Activated naive CD4-positive, alpha-beta T cell treated with anti-CD3 and anti-CD28 coated beads, Interleukin-2, amount 10 ng/mL, durations not matched to agents 7 days and 5 days (primary cell): ENCODE measurements at regions not wholly inside any gene's neighbourhood (a gene's known extent, or its start where the extent isn't known, plus 50 kb on each side); places are given as distances from the start of the nearest gene placed in this dataset.

Source experiments
- CTCF ChIA-PET: fragments of 350-600 bp; sonication (Branson Sonifier 250); formaldehyde crosslinking; loops from one replicate; lab custom pipeline; 2021; ENCODE audit warnings: antibody characterized with exemption; lab: Charles Lee
- DNase-seq: peaks from one replicate; pipeline ENCODE4 v3.0.0-alpha.2; 2020
- H3K27ac Mint-ChIP-seq: one replicate; pipeline ENCODE4 v1.8.0; 2021; ENCODE audit warnings: mild to moderate bottlenecking, moderate library complexity, mixed read lengths
- H3K27me3 Mint-ChIP-seq: one replicate; pipeline ENCODE4 v1.8.0; 2021; ENCODE audit warnings: mild to moderate bottlenecking, mixed read lengths
- H3K36me3 Mint-ChIP-seq: one replicate; pipeline ENCODE4 v1.8.0; 2021; ENCODE audit warnings: mixed read lengths
- H3K4me1 Mint-ChIP-seq: one replicate; pipeline ENCODE4 v1.8.0; 2021; ENCODE audit warnings: mixed read lengths
- H3K4me3 Mint-ChIP-seq: one replicate; pipeline ENCODE4 v1.8.0; 2021; ENCODE audit warnings: mild to moderate bottlenecking, moderate library complexity, mixed read lengths
- H3K9me3 Mint-ChIP-seq: one replicate; pipeline ENCODE4 v1.8.0; 2021; ENCODE audit warnings: mixed read lengths

DNA sequence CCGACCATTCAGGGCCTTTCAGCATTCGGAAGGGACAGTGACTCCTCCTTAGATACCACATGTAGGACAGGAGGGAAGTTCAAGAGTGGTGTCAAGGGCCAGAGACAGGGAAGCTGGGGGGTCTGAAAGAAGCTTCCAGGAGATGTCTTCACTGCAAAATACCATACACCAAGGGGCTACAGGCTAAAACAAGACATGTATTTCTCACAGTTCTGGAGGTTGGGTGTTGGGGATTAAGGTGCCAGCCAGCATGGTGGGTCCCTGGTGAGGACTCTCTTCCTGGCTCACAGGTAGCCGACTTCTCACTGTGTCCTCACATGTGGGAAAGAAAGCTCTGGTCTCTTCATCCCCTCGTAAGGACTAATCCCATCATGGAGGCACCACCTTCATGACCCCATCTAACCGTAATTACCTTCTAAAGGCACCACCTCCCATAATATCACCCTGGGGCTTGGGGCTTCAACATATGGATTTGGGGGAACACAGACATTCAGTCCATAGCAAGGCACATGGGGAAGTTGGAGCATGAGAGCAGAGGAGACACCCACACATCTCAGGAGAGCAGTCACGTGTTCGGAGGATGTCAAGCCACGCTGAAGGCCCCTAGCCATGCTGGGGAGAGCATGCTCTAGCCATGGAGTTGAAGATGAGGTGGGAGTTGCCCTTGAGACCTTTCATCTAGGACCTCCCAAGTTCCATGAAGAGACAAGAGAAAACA, 73.9 kb upstream of the GDF10 start:
- Mint-ChIP-seq H3K4me1 (no peaks in the 10 kb centered on the region), H3K27me3 (peaks cover 4% of the 10 kb centered on the region), H3K27ac (no peak overlapping the region), H3K9me3 (peaks cover 3% of the 10 kb centered on the region), H3K4me3 (no peak overlapping the region), H3K36me3 (no peaks in the 10 kb centered on the region)
- no peak for DNase-seq
- CTCF ChIA-PET = interaction anchor here (0.9 to 2.2 kb wide), 2 partner anchors 13 to 179 kb away, joined by 3 to 7 read pairs; no protein-coding TSS in a partner anchor

DNA sequence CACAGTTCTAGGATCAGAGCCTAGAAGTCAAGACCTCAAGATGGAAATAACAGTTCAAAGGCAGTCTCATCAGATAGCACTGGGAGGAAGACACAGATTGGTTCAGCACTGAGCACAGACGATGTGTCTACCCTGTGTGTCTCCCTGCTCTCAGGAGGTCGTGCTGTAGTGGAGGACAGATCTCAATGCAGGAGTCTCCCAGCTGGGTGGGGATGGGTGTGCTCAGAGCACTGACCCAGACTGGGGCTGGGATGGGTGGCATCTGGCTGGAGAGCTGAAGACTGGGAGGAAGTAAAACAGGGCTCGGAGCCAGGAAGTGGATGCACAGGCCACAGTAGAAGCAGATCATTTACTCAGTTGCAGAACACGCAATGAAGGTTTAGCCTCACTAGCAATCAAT, 69.5 kb upstream of the GDF10 start:
- Mint-ChIP-seq H3K27me3 (peaks cover 4% of the 10 kb centered on the region), H3K27ac (no peak overlapping the region), H3K4me3 (no peak overlapping the region), H3K9me3 (peaks cover 3% of the 10 kb centered on the region), H3K36me3 (no peaks in the 10 kb centered on the region), H3K4me1 (no peaks in the 10 kb centered on the region)
- CTCF ChIA-PET = no interaction called here
- DNase-seq = no peak

DNA sequence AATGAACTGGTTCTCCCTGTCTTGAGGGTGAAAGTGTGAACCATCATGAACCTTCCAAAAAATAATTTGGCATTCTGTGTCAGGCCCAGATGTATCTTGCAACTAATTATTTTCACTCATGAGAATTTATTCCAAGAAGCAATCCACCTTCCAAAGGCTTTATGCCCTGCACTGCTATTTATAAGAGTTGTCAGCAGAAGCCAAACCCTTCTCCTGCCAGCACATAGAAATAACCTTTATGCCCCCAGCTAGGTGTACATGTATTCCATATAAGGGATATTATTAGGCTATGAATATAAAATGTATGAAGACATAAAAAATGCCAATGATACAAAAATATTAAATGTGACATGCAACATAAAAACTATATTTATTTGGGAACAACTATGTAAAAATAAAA, 69.0 kb upstream of the GDF10 start:
- Mint-ChIP-seq H3K36me3 (no peaks in the 10 kb centered on the region), H3K4me3 (no peak overlapping the region), H3K4me1 (no peaks in the 10 kb centered on the region), H3K27me3 (peaks cover 4% of the 10 kb centered on the region), H3K27ac (no peak overlapping the region), H3K9me3 (peaks cover 3% of the 10 kb centered on the region)
- no peak for DNase-seq
- CTCF ChIA-PET = no interaction called here

- no peak overlapping the region for H3K27ac Mint-ChIP-seq
- CTCF ChIA-PET = no interaction called here
- no peaks in the 10 kb centered on the region for H3K4me1 Mint-ChIP-seq
- H3K36me3 Mint-ChIP-seq = no peaks in the 10 kb centered on the region
- H3K4me3 Mint-ChIP-seq = no peak overlapping the region
- no peak for DNase-seq
- peaks cover 4% of the 10 kb centered on the region for H3K27me3 Mint-ChIP-seq
- H3K9me3 Mint-ChIP-seq = peaks cover 3% of the 10 kb centered on the region
Observed at GRCh38 chr10:47231414-47231813, 68.6 kb upstream of the GDF10 start.

DNA sequence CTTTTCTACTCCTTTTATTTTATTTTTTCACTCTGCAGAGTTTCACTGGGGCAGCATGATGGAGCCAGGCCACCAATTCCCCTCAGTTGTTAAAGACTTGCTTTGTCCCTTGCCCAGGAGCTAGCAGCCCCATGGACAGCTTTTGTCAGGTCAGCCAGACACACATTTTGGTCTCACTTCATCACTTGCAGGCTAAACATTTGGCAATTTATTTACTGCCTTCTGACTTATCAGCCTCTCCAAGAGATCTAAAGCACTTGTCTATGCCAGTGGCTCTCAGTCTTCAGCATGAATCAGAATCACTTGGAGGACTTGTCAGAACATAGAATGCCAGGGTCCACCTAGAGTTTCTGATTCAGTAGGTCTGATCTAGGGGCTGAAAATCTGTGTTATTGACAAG, 66.4 kb upstream of the GDF10 start:
- Mint-ChIP-seq H3K27ac (no peak overlapping the region), H3K4me1 (no peaks in the 10 kb centered on the region), H3K9me3 (peaks cover 3% of the 10 kb centered on the region), H3K36me3 (no peaks in the 10 kb centered on the region), H3K4me3 (no peak overlapping the region), H3K27me3 (peaks cover 4% of the 10 kb centered on the region)
- no peak for DNase-seq
- CTCF ChIA-PET = no interaction called here

GRCh38 chr10:47235484-47235883, 64.5 kb upstream of the GDF10 start:
- no peaks in the 10 kb centered on the region for H3K36me3 Mint-ChIP-seq
- no peak overlapping the region for H3K4me3 Mint-ChIP-seq
- DNase-seq = no peak
- peaks cover 2% of the 10 kb centered on the region for H3K27me3 Mint-ChIP-seq
- H3K9me3 Mint-ChIP-seq = peaks cover 2% of the 10 kb centered on the region
- CTCF ChIA-PET = no interaction called here
- no peaks in the 10 kb centered on the region for H3K4me1 Mint-ChIP-seq
- H3K27ac Mint-ChIP-seq = no peak overlapping the region

DNA sequence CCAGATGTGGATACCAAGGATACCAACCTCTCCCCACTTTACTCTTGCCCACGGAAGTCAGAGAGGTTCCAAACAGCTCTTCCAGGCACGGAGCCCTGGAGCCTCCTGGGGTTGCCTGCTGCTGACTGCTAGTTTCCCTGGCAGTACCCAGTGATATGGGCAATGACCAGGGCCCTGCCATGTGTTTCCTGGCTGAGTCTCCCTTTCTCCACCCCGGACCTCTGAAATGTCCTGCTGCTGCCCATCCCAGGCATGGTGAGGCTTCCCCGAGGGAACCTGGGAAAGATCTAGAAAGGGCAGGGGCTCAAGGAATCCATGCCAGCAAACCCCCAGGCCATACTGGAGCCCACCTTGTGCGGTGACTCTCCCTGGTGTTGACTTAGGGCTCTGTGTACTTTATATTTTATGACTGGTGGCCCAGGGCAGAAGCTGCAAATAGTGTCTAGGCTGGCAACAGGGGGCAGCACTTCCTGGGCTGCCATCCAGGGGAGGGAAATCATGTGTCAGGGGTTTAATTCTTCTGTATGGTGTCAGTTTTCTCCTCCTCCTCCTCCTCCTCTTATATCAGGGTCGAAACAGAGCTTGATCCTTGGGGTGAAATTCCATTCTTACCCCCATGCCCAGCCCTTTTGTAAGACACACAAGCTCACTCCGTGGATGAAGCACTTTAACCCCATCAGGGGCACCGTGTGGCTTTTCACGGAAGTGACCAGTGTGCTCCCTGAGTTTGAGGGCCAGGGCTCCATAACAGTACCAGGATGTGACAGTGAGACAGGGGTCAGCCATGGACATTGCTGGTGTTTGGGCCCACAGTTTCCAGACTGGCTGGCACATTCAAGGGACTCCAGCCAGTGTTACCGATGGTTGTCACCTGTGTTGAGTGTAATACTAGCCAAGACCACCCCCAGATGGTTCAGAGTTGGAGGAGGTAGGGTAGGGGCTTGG, 62.4 kb upstream of the GDF10 start:
- CTCF ChIA-PET = interaction anchor here (0.8 kb wide), 1 partner anchor 14 kb away, joined by 3 read pairs; no protein-coding TSS in a partner anchor
- Mint-ChIP-seq H3K4me3 (no peak overlapping the region), H3K27me3 (peaks cover 9% of the 10 kb centered on the region), H3K4me1 (no peaks in the 10 kb centered on the region), H3K27ac (no peak overlapping the region), H3K9me3 (peaks cover 2% of the 10 kb centered on the region), H3K36me3 (no peaks in the 10 kb centered on the region)
- DNase-seq = no peak

GRCh38 chr10:47238331-47239095, 61.5 kb upstream of the GDF10 start:
- Mint-ChIP-seq H3K9me3 (peaks cover 2% of the 10 kb centered on the region), H3K27ac (no peak overlapping the region), H3K36me3 (no peaks in the 10 kb centered on the region), H3K27me3 (peaks cover 9% of the 10 kb centered on the region), H3K4me3 (no peak overlapping the region), H3K4me1 (peaks cover 3% of the 10 kb centered on the region)
- CTCF ChIA-PET = no interaction called here
- DNase-seq = no peak

GRCh38 chr10:47239211-47239610, 60.8 kb upstream of the GDF10 start:
- no peaks in the 10 kb centered on the region for H3K36me3 Mint-ChIP-seq
- no peak for DNase-seq
- peaks cover 3% of the 10 kb centered on the region for H3K4me1 Mint-ChIP-seq
- H3K27ac Mint-ChIP-seq = no peak overlapping the region
- peaks cover 2% of the 10 kb centered on the region for H3K9me3 Mint-ChIP-seq
- H3K27me3 Mint-ChIP-seq = peaks cover 9% of the 10 kb centered on the region
- CTCF ChIA-PET = no interaction called here
- H3K4me3 Mint-ChIP-seq = no peak overlapping the region

GRCh38 chr10:47240173-47240572, 59.8 kb upstream of the GDF10 start:
- Mint-ChIP-seq H3K27me3 (peaks cover 9% of the 10 kb centered on the region), H3K36me3 (no peaks in the 10 kb centered on the region), H3K9me3 (peaks cover 2% of the 10 kb centered on the region), H3K27ac (no peak overlapping the region), H3K4me3 (no peak overlapping the region), H3K4me1 (peaks cover 3% of the 10 kb centered on the region)
- CTCF ChIA-PET = no interaction called here
- no peak for DNase-seq

DNA sequence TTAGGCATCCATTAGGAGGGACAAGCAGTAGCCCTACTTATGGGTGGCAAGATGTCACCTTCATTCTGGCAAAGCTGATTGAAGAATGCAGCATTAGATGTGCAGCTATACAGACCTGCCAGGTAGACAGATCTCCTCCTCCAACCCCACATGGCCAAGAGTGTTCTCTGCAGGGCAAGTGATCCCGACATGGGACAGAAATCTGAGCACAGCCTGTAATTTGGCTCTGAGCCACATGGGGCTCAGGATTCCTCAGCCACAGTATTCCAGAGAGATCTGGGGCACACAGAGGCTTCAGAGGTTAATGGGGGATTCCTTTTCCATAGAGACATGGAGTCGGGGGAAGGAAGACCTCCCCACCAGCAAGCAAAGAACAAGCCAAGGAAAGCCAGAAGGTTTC, 58.7 kb upstream of the GDF10 start:
- CTCF ChIA-PET = no interaction called here
- H3K4me1 Mint-ChIP-seq = peaks cover 3% of the 10 kb centered on the region

GRCh38 chr10:47241946-47242867, 57.8 kb upstream of the GDF10 start:
- Mint-ChIP-seq H3K4me1 (peaks cover 3% of the 10 kb centered on the region), H3K27me3 (peaks cover 9% of the 10 kb centered on the region), H3K36me3 (no peaks in the 10 kb centered on the region), H3K9me3 (peaks cover 2% of the 10 kb centered on the region), H3K4me3 (no peak overlapping the region), H3K27ac (no peak overlapping the region)
- CTCF ChIA-PET = no interaction called here
- no peak for DNase-seq

More for the DNA sequence above, 58.7 kb upstream of the GDF10 start:
- DNase-seq = no peak
- Mint-ChIP-seq H3K36me3 (no peaks in the 10 kb centered on the region), H3K27ac (no peak overlapping the region), H3K27me3 (peaks cover 9% of the 10 kb centered on the region), H3K4me3 (no peak overlapping the region), H3K9me3 (peaks cover 2% of the 10 kb centered on the region)

- Mint-ChIP-seq H3K9me3 (peaks cover 2% of the 10 kb centered on the region), H3K4me1 (peaks cover 6% of the 10 kb centered on the region), H3K27me3 (peaks cover 9% of the 10 kb centered on the region), H3K36me3 (no peaks in the 10 kb centered on the region), H3K27ac (no peak overlapping the region), H3K4me3 (no peak overlapping the region)
- CTCF ChIA-PET = interaction anchor here (1.5 kb wide), 1 partner anchor 17 kb away, joined by 5 read pairs; no protein-coding TSS in a partner anchor
- DNase-seq = no peak
Observed at GRCh38 chr10:47243356-47243755, 56.6 kb upstream of the GDF10 start.
